ENCODE measurements at regions not wholly inside any gene's neighbourhood (a gene's known extent, or its start where the extent isn't known, plus 50 kb on each side); places are given as distances from the start of the nearest gene placed in this dataset.

GRCh38 chr2:137847443-137847842, 116.8 kb upstream of the HNMT start:
- Histone ChIP-seq H3K27me3 (replicated peaks in 1 of 7) (no peaks in the 10 kb centered on the region), H3K9me3 (peaks cover 0 to 9% (median 3%) of the 10 kb centered on the region in 8 donors), H3K4me1 (no peaks in the 10 kb centered on the region), H3K4me3 (no peak overlapping the region), H3K36me3 (no peaks in the 10 kb centered on the region), H3K27ac (no peak overlapping the region)
- intact Hi-C loops (cut with DNase I; ENCODE audit: low total_unique reads): no loop called here
- TF ChIP-seq, protein P1, sequence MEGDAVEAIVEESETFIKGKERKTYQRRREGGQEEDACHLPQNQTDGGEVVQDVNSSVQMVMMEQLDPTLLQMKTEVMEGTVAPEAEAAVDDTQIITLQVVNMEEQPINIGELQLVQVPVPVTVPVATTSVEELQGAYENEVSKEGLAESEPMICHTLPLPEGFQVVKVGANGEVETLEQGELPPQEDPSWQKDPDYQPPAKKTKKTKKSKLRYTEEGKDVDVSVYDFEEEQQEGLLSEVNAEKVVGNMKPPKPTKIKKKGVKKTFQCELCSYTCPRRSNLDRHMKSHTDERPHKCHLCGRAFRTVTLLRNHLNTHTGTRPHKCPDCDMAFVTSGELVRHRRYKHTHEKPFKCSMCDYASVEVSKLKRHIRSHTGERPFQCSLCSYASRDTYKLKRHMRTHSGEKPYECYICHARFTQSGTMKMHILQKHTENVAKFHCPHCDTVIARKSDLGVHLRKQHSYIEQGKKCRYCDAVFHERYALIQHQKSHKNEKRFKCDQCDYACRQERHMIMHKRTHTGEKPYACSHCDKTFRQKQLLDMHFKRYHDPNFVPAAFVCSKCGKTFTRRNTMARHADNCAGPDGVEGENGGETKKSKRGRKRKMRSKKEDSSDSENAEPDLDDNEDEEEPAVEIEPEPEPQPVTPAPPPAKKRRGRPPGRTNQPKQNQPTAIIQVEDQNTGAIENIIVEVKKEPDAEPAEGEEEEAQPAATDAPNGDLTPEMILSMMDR (IDR thresholded peaks at IDR 0.05 in 8 of 11, conservative IDR thresholded peaks at IDR 0.05 in 3 of 11): no peak
- no peak for DNase-seq

DNA sequence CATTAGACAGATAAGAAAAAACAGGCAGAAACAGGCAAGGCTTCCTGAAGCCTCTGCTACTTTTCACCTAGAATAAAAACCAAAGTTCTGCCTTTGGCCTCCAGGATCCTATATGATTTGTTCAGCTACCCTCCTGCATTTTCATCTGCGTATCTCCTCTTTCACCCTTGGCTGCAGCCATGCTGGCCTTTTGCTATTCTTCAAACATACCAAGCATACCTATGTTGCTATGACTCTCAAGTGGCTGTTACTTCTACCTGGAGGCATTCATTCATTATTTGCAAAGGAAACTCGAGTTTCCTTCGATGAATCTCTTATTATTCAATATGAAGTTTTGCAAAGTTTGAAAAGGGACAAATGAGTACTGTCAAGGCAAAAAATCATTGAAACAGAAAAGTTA, 106.4 kb upstream of the HNMT start:
- H3K4me1 ChIP-seq: no peaks in the 10 kb centered on the region
- 60 to 76% (median 70%) methylated on average over 3 of the region's 3 CpGs for WGBS, 5 donors
- H3K27ac ChIP-seq: no peak overlapping the region
- peaks cover 0 to 3% (median 0%) of the 10 kb centered on the region in 7 donors for H3K27me3 ChIP-seq (replicated peaks in 1 of 7)
- no peak for DNase-seq
- intact Hi-C loops (cut with DNase I; ENCODE audit: low total_unique reads): no loop called here
- TF ChIP-seq, protein P1 (IDR thresholded peaks at IDR 0.05 in 8 of 11, conservative IDR thresholded peaks at IDR 0.05 in 3 of 11): no peak
- no peaks in the 10 kb centered on the region for H3K9me3 ChIP-seq
- H3K36me3 ChIP-seq: no peaks in the 10 kb centered on the region
- no peak overlapping the region for H3K4me3 ChIP-seq

- Histone ChIP-seq H3K9me3 (no peaks in the 10 kb centered on the region), H3K4me3 (no peak overlapping the region), H3K4me1 (no peaks in the 10 kb centered on the region), H3K27ac (no peak overlapping the region), H3K27me3 (replicated peaks in 1 of 7) (peaks cover 0 to 3% (median 0%) of the 10 kb centered on the region in 7 donors), H3K36me3 (no peaks in the 10 kb centered on the region)
- TF ChIP-seq, protein P1 (IDR thresholded peaks at IDR 0.05 in 8 of 11, conservative IDR thresholded peaks at IDR 0.05 in 3 of 11): no peak
- TF ChIP-seq POLR2AphosphoS5 (IDR thresholded peaks at IDR 0.05) (no peak), POLR2A (IDR thresholded peaks at IDR 0.05) (no peak)
- 79 to 93% (median 85%) methylated on average over 2 of the region's 2 CpGs for WGBS, 5 donors
- DNase-seq: no peak
- intact Hi-C loops (cut with DNase I; ENCODE audit: low total_unique reads): no loop called here
Observed at GRCh38 chr2:137862651-137863050, 101.6 kb upstream of the HNMT start.

- Histone ChIP-seq H3K36me3 (no peaks in the 10 kb centered on the region), H3K4me3 (no peak overlapping the region), H3K27me3 (replicated peaks in 1 of 7) (no peaks in the 10 kb centered on the region), H3K4me1 (no peaks in the 10 kb centered on the region), H3K9me3 (no peaks in the 10 kb centered on the region), H3K27ac (no peak overlapping the region)
- 17 to 26% (median 19%) methylated on average over 2 of the region's 2 CpGs for WGBS, 5 donors
- TF ChIP-seq POLR2AphosphoS5 (IDR thresholded peaks at IDR 0.05): no peak
- TF ChIP-seq, protein P1 (IDR thresholded peaks at IDR 0.05 in 8 of 11, conservative IDR thresholded peaks at IDR 0.05 in 3 of 11): peak in 9 of 11 experiments; percentile 14 to 57 (median 41)
- DNase-seq: no peak
- intact Hi-C loops (cut with DNase I; ENCODE audit: low total_unique reads): no loop called here
Observed at GRCh38 chr2:137865954-137866540, 98.2 kb upstream of the HNMT start.
